ENCODE measurements at regions not wholly inside any gene's neighbourhood (a gene's known extent, or its start where the extent isn't known, plus 50 kb on each side); places are given as distances from the start of the nearest gene placed in this dataset.
"Not testable (repeated sequence)": the region's sequence is repeated elsewhere in the genome, so short reads cannot be mapped to it uniquely, and the experiment has no call there.

DNA sequence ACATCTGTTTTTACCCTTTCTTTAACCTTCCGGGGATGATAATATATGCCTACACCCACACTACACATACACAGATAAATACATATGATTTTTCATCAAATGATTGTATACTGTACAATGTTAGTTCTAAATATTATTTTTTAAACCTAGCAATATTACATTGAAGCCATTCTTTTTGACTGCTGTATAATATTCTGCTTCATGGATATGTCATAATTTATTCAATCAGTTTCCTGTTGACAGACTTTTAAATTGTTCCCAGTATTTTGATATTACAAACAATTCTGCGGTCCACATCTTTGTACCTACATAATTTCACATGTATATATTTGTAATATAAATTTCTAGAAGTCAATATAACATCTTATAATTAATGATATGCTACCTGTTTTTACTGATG, 59.0 kb upstream of the ITGB1 start:
- no peaks in the 10 kb centered on the region for H3K36me3 ChIP-seq (ENCODE audit: control insufficient read depth, insufficient read depth, low read length)
- in situ Hi-C loops (cut with HindIII; ENCODE audit: low pct_unique_long_range_greater_than_20kb, low sequenced_read_pairs) (no loop called here), intact Hi-C loops (cut with micrococcal nuclease; ENCODE audit: unreplicated experiment) (loop anchor here (10.0 kb wide), 1 partner anchor 138 kb away; no protein-coding TSS in a partner anchor)
- H3K4me1 ChIP-seq (ENCODE audit: control insufficient read depth, insufficient read depth, low read length) = no peaks in the 10 kb centered on the region; the same call in 1 of the 2 replicates
- DNase-seq (ENCODE audit: low read depth, low spot score) (no peak), ATAC-seq (no peak)
- no peak overlapping the region for H3K4me3 ChIP-seq (ENCODE audit: low read depth in 2 of 2, low read length in 2 of 2)
- ChIA-PET POLR2A (no interaction called here), CTCF (no interaction called here)
- peak overlapping the region; percentile 82; the same call in 1 of the 2 replicates for H3K27ac ChIP-seq (ENCODE audit: low read length)
- BruUV-seq (replicated peaks) = no TSS peak
- no peaks in the 10 kb centered on the region for H3K9me3 ChIP-seq (ENCODE audit: control insufficient read depth, insufficient read depth, low read depth, low read length)
- H3K27me3 ChIP-seq (ENCODE audit: control insufficient read depth, insufficient read depth, low read length) = no peaks in the 10 kb centered on the region
- no peak for TF ChIP-seq TCF7L2 (IDR thresholded peaks at IDR 0.05; ENCODE audit: low read depth, low read length)
- TF ChIP-seq, protein P1, sequence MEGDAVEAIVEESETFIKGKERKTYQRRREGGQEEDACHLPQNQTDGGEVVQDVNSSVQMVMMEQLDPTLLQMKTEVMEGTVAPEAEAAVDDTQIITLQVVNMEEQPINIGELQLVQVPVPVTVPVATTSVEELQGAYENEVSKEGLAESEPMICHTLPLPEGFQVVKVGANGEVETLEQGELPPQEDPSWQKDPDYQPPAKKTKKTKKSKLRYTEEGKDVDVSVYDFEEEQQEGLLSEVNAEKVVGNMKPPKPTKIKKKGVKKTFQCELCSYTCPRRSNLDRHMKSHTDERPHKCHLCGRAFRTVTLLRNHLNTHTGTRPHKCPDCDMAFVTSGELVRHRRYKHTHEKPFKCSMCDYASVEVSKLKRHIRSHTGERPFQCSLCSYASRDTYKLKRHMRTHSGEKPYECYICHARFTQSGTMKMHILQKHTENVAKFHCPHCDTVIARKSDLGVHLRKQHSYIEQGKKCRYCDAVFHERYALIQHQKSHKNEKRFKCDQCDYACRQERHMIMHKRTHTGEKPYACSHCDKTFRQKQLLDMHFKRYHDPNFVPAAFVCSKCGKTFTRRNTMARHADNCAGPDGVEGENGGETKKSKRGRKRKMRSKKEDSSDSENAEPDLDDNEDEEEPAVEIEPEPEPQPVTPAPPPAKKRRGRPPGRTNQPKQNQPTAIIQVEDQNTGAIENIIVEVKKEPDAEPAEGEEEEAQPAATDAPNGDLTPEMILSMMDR (IDR thresholded peaks at IDR 0.05) = no peak
- no peak for TF ChIP-seq POLR2AphosphoS5 (IDR thresholded peaks at IDR 0.05; ENCODE audit: low read depth, low read length)
- TF ChIP-seq, protein P2, sequence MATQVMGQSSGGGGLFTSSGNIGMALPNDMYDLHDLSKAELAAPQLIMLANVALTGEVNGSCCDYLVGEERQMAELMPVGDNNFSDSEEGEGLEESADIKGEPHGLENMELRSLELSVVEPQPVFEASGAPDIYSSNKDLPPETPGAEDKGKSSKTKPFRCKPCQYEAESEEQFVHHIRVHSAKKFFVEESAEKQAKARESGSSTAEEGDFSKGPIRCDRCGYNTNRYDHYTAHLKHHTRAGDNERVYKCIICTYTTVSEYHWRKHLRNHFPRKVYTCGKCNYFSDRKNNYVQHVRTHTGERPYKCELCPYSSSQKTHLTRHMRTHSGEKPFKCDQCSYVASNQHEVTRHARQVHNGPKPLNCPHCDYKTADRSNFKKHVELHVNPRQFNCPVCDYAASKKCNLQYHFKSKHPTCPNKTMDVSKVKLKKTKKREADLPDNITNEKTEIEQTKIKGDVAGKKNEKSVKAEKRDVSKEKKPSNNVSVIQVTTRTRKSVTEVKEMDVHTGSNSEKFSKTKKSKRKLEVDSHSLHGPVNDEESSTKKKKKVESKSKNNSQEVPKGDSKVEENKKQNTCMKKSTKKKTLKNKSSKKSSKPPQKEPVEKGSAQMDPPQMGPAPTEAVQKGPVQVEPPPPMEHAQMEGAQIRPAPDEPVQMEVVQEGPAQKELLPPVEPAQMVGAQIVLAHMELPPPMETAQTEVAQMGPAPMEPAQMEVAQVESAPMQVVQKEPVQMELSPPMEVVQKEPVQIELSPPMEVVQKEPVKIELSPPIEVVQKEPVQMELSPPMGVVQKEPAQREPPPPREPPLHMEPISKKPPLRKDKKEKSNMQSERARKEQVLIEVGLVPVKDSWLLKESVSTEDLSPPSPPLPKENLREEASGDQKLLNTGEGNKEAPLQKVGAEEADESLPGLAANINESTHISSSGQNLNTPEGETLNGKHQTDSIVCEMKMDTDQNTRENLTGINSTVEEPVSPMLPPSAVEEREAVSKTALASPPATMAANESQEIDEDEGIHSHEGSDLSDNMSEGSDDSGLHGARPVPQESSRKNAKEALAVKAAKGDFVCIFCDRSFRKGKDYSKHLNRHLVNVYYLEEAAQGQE (IDR thresholded peaks at IDR 0.05; ENCODE audit: insufficient read depth in 1 of 2, low read depth in 2 of 2, low read length in 1 of 2) = no peak
- TF ChIP-seq SIN3A (IDR thresholded peaks at IDR 0.05; ENCODE audit: borderline replicate concordance, insufficient read depth, low read depth, low read length) = no peak

DNA sequence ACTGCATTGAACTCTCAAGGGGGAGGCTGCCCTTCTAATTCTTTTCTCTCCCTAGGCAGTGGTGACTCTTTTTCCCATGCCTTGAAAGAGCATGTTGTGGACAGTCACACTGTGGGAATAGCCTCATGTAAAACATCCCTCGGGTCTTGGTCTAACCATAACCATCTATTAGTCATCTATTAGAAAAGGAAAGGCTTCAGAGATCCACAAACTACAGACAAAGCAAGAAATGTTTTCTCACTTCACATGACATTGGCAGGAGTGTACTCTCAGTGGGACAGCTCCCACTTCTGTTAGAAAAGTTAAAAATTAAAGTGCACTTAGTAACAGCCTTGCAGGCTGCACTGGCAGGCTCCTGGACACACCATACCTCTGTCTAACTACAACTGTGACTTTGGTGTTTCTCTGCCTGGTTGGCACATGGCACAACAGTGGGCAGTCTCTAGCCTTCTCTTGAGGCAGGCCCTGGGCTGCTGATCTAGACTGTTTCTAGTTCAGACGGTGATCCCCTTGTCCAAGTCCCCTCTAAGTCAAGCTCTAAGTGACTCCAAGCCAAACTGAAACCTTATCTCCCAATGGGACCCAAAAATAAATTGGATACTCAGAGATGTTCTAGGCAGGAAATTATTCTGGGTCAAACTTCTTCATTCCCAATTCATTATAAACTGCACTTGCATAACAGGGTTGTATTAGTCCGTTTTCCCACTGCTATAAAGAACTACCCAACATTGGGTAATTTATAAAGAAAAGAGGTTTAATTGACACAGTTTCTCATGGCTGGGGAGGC, 57.9 kb upstream of the ITGB1 start:
- in situ Hi-C loops (cut with HindIII; ENCODE audit: low pct_unique_long_range_greater_than_20kb, low sequenced_read_pairs) (no loop called here), intact Hi-C loops (cut with micrococcal nuclease; ENCODE audit: unreplicated experiment) (loop anchor here (10.0 kb wide), 1 partner anchor 139 kb away; no protein-coding TSS in a partner anchor)
- H3K4me1 ChIP-seq (ENCODE audit: control insufficient read depth, insufficient read depth, low read length) = peaks cover 4% of the 10 kb centered on the region
- BruUV-seq (replicated peaks) = no TSS peak
- no peaks in the 10 kb centered on the region for H3K36me3 ChIP-seq (ENCODE audit: control insufficient read depth, insufficient read depth, low read length)
- ATAC-seq (peak; percentile 58; the same call in 1 of the 2 replicates), DNase-seq (ENCODE audit: low read depth, low spot score) (no peak)
- H3K9me3 ChIP-seq (ENCODE audit: control insufficient read depth, insufficient read depth, low read depth, low read length) = no peaks in the 10 kb centered on the region
- no peaks in the 10 kb centered on the region for H3K27me3 ChIP-seq (ENCODE audit: control insufficient read depth, insufficient read depth, low read length)
- TF ChIP-seq TCF7L2 (IDR thresholded peaks at IDR 0.05; ENCODE audit: low read depth, low read length) = no peak
- TF ChIP-seq, protein P2 (IDR thresholded peaks at IDR 0.05; ENCODE audit: insufficient read depth in 1 of 2, low read depth in 2 of 2, low read length in 1 of 2) = no peak
- TF ChIP-seq, protein P1 (IDR thresholded peaks at IDR 0.05) = no peak
- TF ChIP-seq POLR2AphosphoS5 (IDR thresholded peaks at IDR 0.05; ENCODE audit: low read depth, low read length) = no peak
- TF ChIP-seq SIN3A (IDR thresholded peaks at IDR 0.05; ENCODE audit: borderline replicate concordance, insufficient read depth, low read depth, low read length) = no peak
- H3K4me3 ChIP-seq (ENCODE audit: low read depth in 2 of 2, low read length in 2 of 2) = no peak overlapping the region
- peak overlapping the region; percentile 82 for H3K27ac ChIP-seq (ENCODE audit: low read length)
- ChIA-PET CTCF (no interaction called here), POLR2A (no interaction called here)

DNA sequence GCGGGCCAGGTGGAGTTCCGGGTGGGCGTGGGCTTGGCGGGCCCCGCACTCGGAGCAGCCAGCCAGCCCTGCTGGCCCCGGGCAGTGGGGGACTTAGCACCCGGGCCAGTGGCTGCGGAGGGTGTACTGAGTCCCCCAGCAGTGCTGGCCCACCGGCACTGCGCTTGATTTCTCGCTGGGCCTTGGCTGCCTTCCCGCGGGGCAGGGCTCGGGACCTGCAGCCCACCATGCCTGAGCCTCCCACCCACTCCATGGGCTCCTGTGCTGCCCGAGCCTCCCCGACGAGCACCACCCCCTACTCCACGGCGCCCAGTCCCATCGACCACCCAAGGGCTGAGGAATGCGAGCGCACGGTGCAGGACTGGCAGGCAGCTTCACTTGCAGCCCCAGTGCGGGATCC, 55.3 kb upstream of the ITGB1 start:
- H3K36me3 ChIP-seq (ENCODE audit: control insufficient read depth, insufficient read depth, low read length); BruUV-seq (replicated peaks); ATAC-seq; POLR2A ChIA-PET; H3K4me3 ChIP-seq (ENCODE audit: low read depth in 2 of 2, low read length in 2 of 2); H3K27ac ChIP-seq (ENCODE audit: low read length); CTCF ChIA-PET; in situ Hi-C loops (cut with HindIII; ENCODE audit: low pct_unique_long_range_greater_than_20kb, low sequenced_read_pairs); DNase-seq (ENCODE audit: low read depth, low spot score); H3K9me3 ChIP-seq (ENCODE audit: control insufficient read depth, insufficient read depth, low read depth, low read length); H3K27me3 ChIP-seq (ENCODE audit: control insufficient read depth, insufficient read depth, low read length): not testable (repeated sequence)
- peaks cover 29% of the 10 kb centered on the region for H3K4me1 ChIP-seq (ENCODE audit: control insufficient read depth, insufficient read depth, low read length)
- intact Hi-C loops (cut with micrococcal nuclease; ENCODE audit: unreplicated experiment) = loop anchor here (10.0 kb wide), 1 partner anchor 141 kb away; no protein-coding TSS in a partner anchor
